Stomach (tissue), 4 donors: ENCODE measurements at regions not wholly inside any gene's neighbourhood (a gene's known extent, or its start where the extent isn't known, plus 50 kb on each side); places are given as distances from the start of the nearest gene placed in this dataset.
"Not testable (repeated sequence)": the region's sequence is repeated elsewhere in the genome, so short reads cannot be mapped to it uniquely, and the experiment has no call there.

ENCODE experiments used
- EP300 ChIP-seq: sonication (generic); formaldehyde crosslinking; IDR thresholded peaks from one replicate; pipeline ENCODE4 v1.6.1; 2017; ENCODE audit warnings: antibody characterized with exemption
- POLR2A ChIP-seq, 4 donors: fragments of 450-650 bp; IDR thresholded peaks; one replicate each; pipeline ENCODE4 v1.6.1; 2016; ENCODE audit warnings: antibody characterized with exemption in 4 of 4, control low read depth in 2 of 4, mild to moderate bottlenecking in 1 of 4, moderate library complexity in 1 of 4
- POLR2AphosphoS5 ChIP-seq, 3 donors: sonication (generic); formaldehyde crosslinking; IDR thresholded peaks; one replicate each; pipeline ENCODE4 v1.6.1; 2016; ENCODE audit warnings: antibody characterized with exemption in 3 of 3
- TF ChIP-seq, protein P1 (sequence below), 7 experiments: fragments of 450-650 bp in 4 of 7; fragments of 200-600 bp in 3 of 7; sonication (generic) in 3 of 7; IDR thresholded peaks; one replicate each; pipeline ENCODE4 v1.5.1; 2016 to 2019; ENCODE audit warnings: antibody characterized with exemption in 7 of 7, control low read depth in 2 of 7, mild to moderate bottlenecking in 1 of 7

- not testable (repeated sequence) for TF ChIP-seq POLR2A (IDR thresholded peaks at IDR 0.05); POLR2AphosphoS5 (IDR thresholded peaks at IDR 0.05); EP300
- TF ChIP-seq, protein P1, sequence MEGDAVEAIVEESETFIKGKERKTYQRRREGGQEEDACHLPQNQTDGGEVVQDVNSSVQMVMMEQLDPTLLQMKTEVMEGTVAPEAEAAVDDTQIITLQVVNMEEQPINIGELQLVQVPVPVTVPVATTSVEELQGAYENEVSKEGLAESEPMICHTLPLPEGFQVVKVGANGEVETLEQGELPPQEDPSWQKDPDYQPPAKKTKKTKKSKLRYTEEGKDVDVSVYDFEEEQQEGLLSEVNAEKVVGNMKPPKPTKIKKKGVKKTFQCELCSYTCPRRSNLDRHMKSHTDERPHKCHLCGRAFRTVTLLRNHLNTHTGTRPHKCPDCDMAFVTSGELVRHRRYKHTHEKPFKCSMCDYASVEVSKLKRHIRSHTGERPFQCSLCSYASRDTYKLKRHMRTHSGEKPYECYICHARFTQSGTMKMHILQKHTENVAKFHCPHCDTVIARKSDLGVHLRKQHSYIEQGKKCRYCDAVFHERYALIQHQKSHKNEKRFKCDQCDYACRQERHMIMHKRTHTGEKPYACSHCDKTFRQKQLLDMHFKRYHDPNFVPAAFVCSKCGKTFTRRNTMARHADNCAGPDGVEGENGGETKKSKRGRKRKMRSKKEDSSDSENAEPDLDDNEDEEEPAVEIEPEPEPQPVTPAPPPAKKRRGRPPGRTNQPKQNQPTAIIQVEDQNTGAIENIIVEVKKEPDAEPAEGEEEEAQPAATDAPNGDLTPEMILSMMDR (IDR thresholded peaks at IDR 0.05), result not testable (repeated sequence)
Observed at GRCh38 chr17:64790193-64790592, 128.1 kb upstream of the SMURF2 start.
